OCI-LY3 (cell line): ENCODE measurements at regions not wholly inside any gene's neighbourhood (a gene's known extent, or its start where the extent isn't known, plus 50 kb on each side); places are given as distances from the start of the nearest gene placed in this dataset.

Experiments used
- CTCF ChIP-seq: fragments of 200-600, 300-600 bp; sonication (generic); IDR thresholded peaks from 2 replicates; pipeline ENCODE4 v1.5.1; 2014; ENCODE audit warnings: antibody characterized with exemption, low read length, low read depth
- EZH2phosphoT487 ChIP-seq: fragments of 200-600 bp; shearing (Covaris generic); IDR thresholded peaks from 2 replicates; pipeline ENCODE4 v1.6.1; 2018; ENCODE audit warnings: antibody characterized with exemption, mixed run types, low read depth

- TF ChIP-seq CTCF = no peak
- TF ChIP-seq EZH2phosphoT487 = no peak
These were observed 599.0 kb downstream of the TNS3 start for GRCh38 chr7:46982928-46983327.
